ENCODE measurements at regions not wholly inside any gene's neighbourhood (a gene's known extent, or its start where the extent isn't known, plus 50 kb on each side); places are given as distances from the start of the nearest gene placed in this dataset.
"Not testable (repeated sequence)": the region's sequence is repeated elsewhere in the genome, so short reads cannot be mapped to it uniquely, and the experiment has no call there.

DNA sequence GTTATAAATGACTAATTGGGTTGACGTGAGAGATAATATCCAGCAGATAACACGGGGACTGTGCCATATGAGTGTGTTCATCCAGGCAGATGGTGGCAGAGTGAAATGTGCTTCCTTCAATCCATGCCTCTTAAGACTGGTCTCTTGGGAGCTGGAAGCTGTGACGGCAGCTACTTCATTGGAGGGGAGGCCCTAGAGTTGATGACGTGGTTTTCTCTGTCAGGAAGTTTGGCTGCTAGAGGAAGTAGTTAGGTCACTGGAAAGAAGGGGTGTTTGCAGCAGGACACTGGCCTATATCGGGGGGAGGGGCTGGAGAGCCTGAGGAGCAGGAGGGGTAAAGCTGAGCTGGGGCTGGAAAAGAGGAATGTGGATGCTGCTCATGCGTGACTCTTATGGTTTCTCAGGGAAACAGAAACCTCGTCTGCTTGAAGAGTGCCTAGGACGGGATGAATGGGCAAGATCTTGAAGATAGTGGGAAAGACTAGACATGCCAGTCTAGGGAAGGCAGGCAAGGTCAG is 3051.6 kb downstream of the RPIA start:
- not testable (repeated sequence) for H3K27ac ChIP-seq (ENCODE audit: insufficient read depth, low read depth, low read length, poor library complexity, severe bottlenecking); H3K27me3 ChIP-seq (ENCODE audit: control insufficient read depth, insufficient read depth, low read length, poor library complexity, severe bottlenecking); H3K4me3 ChIP-seq (ENCODE audit: insufficient read depth, low read depth, low read length); H3K9me3 ChIP-seq (ENCODE audit: control insufficient read depth, low read length); H3K4me1 ChIP-seq (ENCODE audit: control insufficient read depth, insufficient read depth, low read length); H3K36me3 ChIP-seq (ENCODE audit: control insufficient read depth, insufficient read depth, low read length)
- WGBS, 2 experiments, result 86 to 90% methylated on average over 8 of the region's 8 CpGs

GRCh38 chr2:91743910-91744309 is 3052.4 kb downstream of the RPIA start:
- H3K4me1 ChIP-seq (ENCODE audit: control insufficient read depth, insufficient read depth, low read length); H3K4me3 ChIP-seq (ENCODE audit: insufficient read depth, low read depth, low read length); H3K27me3 ChIP-seq (ENCODE audit: control insufficient read depth, insufficient read depth, low read length, poor library complexity, severe bottlenecking); H3K9me3 ChIP-seq (ENCODE audit: control insufficient read depth, low read length); H3K36me3 ChIP-seq (ENCODE audit: control insufficient read depth, insufficient read depth, low read length); H3K27ac ChIP-seq (ENCODE audit: insufficient read depth, low read depth, low read length, poor library complexity, severe bottlenecking): not testable (repeated sequence)
- WGBS, 2 experiments, result no CpG with 5 or more reads among the region's 1 CpG

DNA sequence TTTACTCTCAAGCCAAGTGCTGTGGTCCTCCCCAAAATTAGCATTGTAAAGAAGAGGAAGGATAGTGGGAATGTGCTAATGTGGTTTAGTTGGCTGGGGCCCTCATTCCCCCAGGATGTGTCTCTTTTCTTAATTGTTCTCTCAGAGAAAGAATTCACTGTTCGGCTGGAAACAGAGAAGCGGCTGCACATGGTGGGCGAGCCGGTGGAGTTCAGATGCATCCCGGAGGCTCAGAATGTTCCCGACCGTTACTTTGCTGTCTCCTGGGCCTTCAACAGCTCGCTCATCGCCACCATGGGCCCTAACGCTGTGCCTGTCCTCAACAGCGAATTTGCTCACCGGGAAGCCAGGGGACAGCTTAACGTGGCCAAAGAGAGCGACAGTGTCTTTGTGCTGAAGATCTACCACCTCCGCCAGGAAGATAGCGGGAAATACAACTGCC is 3053.2 kb downstream of the RPIA start:
- not testable (repeated sequence) for H3K27me3 ChIP-seq (ENCODE audit: control insufficient read depth, insufficient read depth, low read length, poor library complexity, severe bottlenecking); H3K36me3 ChIP-seq (ENCODE audit: control insufficient read depth, insufficient read depth, low read length)
- 13 to 14% methylated on average over 10 to 12 of the region's 16 CpGs for WGBS, 2 experiments

DNA sequence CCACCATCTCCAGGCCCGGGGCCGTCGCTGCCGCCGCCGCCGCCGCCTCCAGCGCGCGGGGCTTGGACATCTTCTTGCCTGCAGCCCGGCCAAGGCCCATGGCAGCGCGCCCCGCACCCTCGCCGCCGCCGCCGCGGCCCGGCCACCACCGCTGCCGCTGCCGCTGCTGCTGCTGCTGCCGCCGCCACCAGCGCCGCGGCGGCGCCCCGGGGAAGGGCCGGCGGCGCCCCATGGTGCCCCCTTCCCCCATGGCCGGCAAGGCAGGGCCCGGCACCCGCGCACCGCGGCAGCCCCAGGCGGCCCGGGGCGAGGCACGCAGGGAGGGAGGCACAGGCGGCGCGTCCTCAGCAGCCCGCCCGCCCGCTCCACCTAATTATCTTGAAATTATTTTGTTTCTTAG is 3057.4 kb downstream of the RPIA start:
- H3K4me1 ChIP-seq (ENCODE audit: control insufficient read depth, insufficient read depth, low read length), result no peaks in the 10 kb centered on the region
- H3K9me3 ChIP-seq (ENCODE audit: control insufficient read depth, low read length), result no peaks in the 10 kb centered on the region
- H3K27me3 ChIP-seq (ENCODE audit: control insufficient read depth, insufficient read depth, low read length, poor library complexity, severe bottlenecking), result no peaks in the 10 kb centered on the region
- H3K27ac ChIP-seq (ENCODE audit: insufficient read depth, low read depth, low read length, poor library complexity, severe bottlenecking), result no peak overlapping the region
- no peak overlapping the region for H3K4me3 ChIP-seq (ENCODE audit: insufficient read depth, low read depth, low read length)
- WGBS, 2 experiments, result 66 to 67% methylated on average over 52 of the region's 52 CpGs
- H3K36me3 ChIP-seq (ENCODE audit: control insufficient read depth, insufficient read depth, low read length), result no peaks in the 10 kb centered on the region

More for the DNA sequence above, 3053.2 kb downstream of the RPIA start:
- not testable (repeated sequence) for H3K4me3 ChIP-seq (ENCODE audit: insufficient read depth, low read depth, low read length); H3K4me1 ChIP-seq (ENCODE audit: control insufficient read depth, insufficient read depth, low read length); H3K27ac ChIP-seq (ENCODE audit: insufficient read depth, low read depth, low read length, poor library complexity, severe bottlenecking); H3K9me3 ChIP-seq (ENCODE audit: control insufficient read depth, low read length)

DNA sequence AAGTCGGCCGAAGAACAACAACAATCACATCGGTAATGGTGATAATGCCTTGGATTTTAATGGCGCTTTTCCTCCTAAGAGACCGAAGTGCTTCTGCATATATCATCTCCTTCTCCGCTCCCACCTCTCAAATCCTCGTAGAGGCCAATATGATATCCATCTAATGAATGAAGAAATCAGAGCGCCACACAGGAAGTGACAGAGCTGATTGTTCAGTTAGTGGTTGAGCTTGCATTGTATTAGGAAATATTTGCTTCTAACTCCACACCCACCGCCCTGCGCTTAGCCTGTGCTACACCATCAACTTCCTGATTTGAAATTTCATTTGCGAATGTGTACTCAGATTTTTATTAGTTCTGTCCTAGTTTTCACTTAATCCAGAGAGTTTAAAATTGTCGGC is 3058.2 kb downstream of the RPIA start:
- not testable (repeated sequence) for H3K9me3 ChIP-seq (ENCODE audit: control insufficient read depth, low read length); H3K36me3 ChIP-seq (ENCODE audit: control insufficient read depth, insufficient read depth, low read length); H3K4me1 ChIP-seq (ENCODE audit: control insufficient read depth, insufficient read depth, low read length); H3K27me3 ChIP-seq (ENCODE audit: control insufficient read depth, insufficient read depth, low read length, poor library complexity, severe bottlenecking); H3K4me3 ChIP-seq (ENCODE audit: insufficient read depth, low read depth, low read length); H3K27ac ChIP-seq (ENCODE audit: insufficient read depth, low read depth, low read length, poor library complexity, severe bottlenecking)
- 91 to 96% methylated on average over 6 of the region's 12 CpGs for WGBS, 2 experiments

DNA sequence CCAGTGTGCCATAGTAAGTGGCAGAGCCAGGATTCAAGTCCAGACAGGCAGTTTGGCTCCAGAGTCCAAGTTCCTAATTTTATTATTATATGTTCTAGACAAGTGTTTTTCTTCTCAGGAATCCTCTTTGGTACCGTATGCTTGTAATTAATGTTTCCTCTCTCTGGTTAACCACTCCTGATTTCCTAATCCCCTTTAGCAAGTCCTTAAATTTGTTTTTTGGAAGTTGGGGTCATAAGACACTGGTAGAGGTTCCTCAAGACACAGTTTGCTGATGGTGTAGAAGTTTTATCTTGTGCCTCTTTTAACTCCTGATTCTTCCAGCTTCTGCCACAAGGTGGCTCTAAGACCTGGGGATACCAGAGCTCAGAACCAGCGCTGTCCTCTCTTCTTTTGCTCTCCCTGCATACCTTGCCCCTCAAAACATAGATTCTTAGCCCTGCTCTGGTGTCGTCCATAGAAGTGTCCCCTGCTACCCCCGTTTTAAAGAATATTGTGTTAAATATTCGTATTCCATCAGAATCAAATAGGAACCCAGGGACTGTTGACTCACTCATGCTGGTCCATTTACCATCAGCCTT is 3068.0 kb downstream of the RPIA start:
- H3K4me1 ChIP-seq (ENCODE audit: control insufficient read depth, insufficient read depth, low read length); H3K4me3 ChIP-seq (ENCODE audit: insufficient read depth, low read depth, low read length); H3K9me3 ChIP-seq (ENCODE audit: control insufficient read depth, low read length); H3K36me3 ChIP-seq (ENCODE audit: control insufficient read depth, insufficient read depth, low read length); H3K27ac ChIP-seq (ENCODE audit: insufficient read depth, low read depth, low read length, poor library complexity, severe bottlenecking); H3K27me3 ChIP-seq (ENCODE audit: control insufficient read depth, insufficient read depth, low read length, poor library complexity, severe bottlenecking): not testable (repeated sequence)
- 65% methylated on average over 4 of the region's 5 CpGs; no CpG with 5 or more reads in 1 of the 2 experiments for WGBS, 2 experiments

- WGBS, 2 experiments, result 92 to 94% methylated on average over 5 of the region's 5 CpGs
- H3K27ac ChIP-seq (ENCODE audit: insufficient read depth, low read depth, low read length, poor library complexity, severe bottlenecking); H3K36me3 ChIP-seq (ENCODE audit: control insufficient read depth, insufficient read depth, low read length); H3K27me3 ChIP-seq (ENCODE audit: control insufficient read depth, insufficient read depth, low read length, poor library complexity, severe bottlenecking); H3K9me3 ChIP-seq (ENCODE audit: control insufficient read depth, low read length); H3K4me3 ChIP-seq (ENCODE audit: insufficient read depth, low read depth, low read length); H3K4me1 ChIP-seq (ENCODE audit: control insufficient read depth, insufficient read depth, low read length): not testable (repeated sequence)
These were observed 3069.2 kb downstream of the RPIA start for GRCh38 chr2:91760672-91761071.

DNA sequence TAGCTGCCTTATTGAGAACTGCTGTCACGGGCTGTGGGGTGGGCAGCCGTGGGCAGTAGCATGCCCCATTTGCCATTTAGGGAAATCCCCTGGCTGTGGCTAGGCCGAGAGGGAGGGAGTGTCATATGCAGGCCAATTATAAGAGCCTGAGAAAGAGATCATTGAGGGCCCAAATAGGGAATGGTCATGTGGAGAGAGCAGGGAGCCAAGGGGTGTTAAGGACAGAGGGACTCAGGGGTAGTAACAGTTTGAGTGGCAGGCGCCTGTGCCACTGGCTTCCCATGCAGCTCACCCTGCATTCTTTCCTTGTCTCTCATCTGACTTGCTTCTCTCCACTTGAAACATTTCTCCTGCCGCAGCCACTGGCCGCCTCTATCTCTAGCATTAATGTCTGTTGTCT is 3070.8 kb downstream of the RPIA start:
- H3K27ac ChIP-seq (ENCODE audit: insufficient read depth, low read depth, low read length, poor library complexity, severe bottlenecking); H3K4me3 ChIP-seq (ENCODE audit: insufficient read depth, low read depth, low read length); H3K27me3 ChIP-seq (ENCODE audit: control insufficient read depth, insufficient read depth, low read length, poor library complexity, severe bottlenecking); H3K36me3 ChIP-seq (ENCODE audit: control insufficient read depth, insufficient read depth, low read length); H3K9me3 ChIP-seq (ENCODE audit: control insufficient read depth, low read length); H3K4me1 ChIP-seq (ENCODE audit: control insufficient read depth, insufficient read depth, low read length): not testable (repeated sequence)
- 96 to 100% methylated on average over 2 of the region's 6 CpGs for WGBS, 2 experiments

GRCh38 chr2:91763710-91764109 is 3072.2 kb downstream of the RPIA start:
- not testable (repeated sequence) for H3K4me1 ChIP-seq (ENCODE audit: control insufficient read depth, insufficient read depth, low read length); H3K27ac ChIP-seq (ENCODE audit: insufficient read depth, low read depth, low read length, poor library complexity, severe bottlenecking); H3K36me3 ChIP-seq (ENCODE audit: control insufficient read depth, insufficient read depth, low read length); H3K27me3 ChIP-seq (ENCODE audit: control insufficient read depth, insufficient read depth, low read length, poor library complexity, severe bottlenecking); H3K4me3 ChIP-seq (ENCODE audit: insufficient read depth, low read depth, low read length); H3K9me3 ChIP-seq (ENCODE audit: control insufficient read depth, low read length)
- 23 to 45% methylated on average over 3 to 4 of the region's 4 CpGs for WGBS, 2 experiments

GRCh38 chr2:91764581-91765002 is 3073.1 kb downstream of the RPIA start:
- not testable (repeated sequence) for H3K27ac ChIP-seq (ENCODE audit: insufficient read depth, low read depth, low read length, poor library complexity, severe bottlenecking); H3K9me3 ChIP-seq (ENCODE audit: control insufficient read depth, low read length); H3K27me3 ChIP-seq (ENCODE audit: control insufficient read depth, insufficient read depth, low read length, poor library complexity, severe bottlenecking); H3K4me3 ChIP-seq (ENCODE audit: insufficient read depth, low read depth, low read length); H3K36me3 ChIP-seq (ENCODE audit: control insufficient read depth, insufficient read depth, low read length); H3K4me1 ChIP-seq (ENCODE audit: control insufficient read depth, insufficient read depth, low read length)
- WGBS, 2 experiments, result 44 to 47% methylated on average over 4 to 5 of the region's 5 CpGs

Data from ectodermal cell (in vitro differentiated cells).